ENCODE measurements at regions not wholly inside any gene's neighbourhood (a gene's known extent, or its start where the extent isn't known, plus 50 kb on each side); places are given as distances from the start of the nearest gene placed in this dataset.

DNA sequence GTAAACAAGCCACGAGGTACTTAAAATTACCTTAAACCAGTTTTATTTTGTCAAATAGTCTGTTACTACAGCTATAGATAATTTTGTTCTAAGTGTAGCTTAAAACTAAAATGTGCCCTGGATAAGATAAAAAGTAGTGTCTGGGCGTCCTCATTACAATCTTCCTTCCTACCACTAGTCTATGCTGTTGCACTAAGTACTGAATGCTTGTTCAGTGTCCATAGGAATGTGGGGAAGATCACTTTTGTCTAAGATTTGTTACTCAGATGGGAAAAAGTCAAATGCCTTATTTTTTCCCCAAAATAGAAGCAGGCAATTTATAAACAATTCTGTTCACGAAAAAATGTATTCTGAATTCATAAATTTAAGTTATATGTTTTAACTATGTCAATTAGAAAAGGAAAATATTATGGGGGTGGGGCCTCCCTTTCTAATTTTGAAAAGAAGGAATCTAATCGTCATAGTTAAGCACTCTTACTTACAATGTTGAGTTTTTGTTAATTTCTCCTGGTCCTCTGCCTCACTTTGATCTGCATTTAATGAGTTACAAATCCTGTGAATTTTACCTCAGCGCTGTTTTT is 140.4 kb upstream of the VRK2 start:
- DNase-seq = no peak

DNA sequence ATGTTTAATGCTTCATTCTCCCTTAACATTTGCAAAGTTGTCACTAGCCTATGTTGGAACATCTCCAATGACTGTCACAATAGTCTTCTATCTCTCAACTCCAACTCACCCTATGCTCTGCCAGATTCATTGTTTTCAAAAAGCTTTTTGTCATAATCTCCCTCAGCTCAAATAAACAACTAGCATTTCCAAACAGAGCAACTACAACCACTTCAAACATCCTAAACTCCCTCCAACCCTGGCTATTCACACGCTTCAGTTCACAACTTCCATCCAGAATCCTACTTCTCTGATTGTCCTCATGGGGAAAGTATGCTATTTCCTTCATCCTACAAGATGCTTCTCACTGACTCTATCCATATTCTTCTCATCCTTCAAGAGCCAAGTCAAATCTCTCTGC is 139.2 kb upstream of the VRK2 start:
- no peak for DNase-seq

DNA sequence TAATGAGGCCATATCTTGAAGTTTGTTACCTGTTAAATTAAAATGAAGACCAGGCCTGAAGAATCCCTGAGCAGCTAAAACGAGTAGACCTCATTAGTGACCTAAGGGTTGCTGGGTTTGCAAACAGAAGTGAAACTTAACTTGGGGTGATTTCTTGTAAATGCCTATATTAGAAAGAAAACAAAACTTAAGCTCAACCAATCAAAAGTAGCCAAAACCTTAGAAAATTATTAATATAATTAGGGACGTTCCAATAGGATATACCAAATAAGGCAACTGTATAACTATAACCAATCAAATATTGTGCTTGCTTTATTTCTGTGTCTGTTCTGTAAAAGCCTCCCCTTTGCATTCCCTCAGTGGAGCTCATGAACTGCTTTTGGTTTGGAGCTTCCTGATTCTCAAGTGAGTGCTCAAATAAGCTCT is 137.9 kb upstream of the VRK2 start:
- no peak for DNase-seq

DNA sequence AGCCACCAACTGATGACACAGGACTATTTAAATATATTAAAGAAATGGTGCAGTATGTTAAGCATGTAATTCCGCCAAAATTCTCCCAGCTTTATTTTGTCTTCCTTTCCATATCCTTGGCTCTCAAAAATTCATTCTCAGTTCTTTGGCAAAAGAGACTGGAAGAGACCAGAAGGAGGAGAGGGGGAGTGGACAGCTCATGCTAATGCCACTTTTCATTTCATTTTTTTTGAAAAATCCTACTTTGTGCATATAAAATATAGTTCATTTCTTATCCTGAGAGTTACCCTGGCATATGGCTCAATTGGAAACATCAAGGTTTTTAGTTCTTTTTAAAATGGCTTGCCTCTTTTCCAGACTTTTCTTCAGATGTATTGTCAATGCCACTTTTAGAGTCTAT is 128.5 kb upstream of the VRK2 start:
- no peak for DNase-seq

DNA sequence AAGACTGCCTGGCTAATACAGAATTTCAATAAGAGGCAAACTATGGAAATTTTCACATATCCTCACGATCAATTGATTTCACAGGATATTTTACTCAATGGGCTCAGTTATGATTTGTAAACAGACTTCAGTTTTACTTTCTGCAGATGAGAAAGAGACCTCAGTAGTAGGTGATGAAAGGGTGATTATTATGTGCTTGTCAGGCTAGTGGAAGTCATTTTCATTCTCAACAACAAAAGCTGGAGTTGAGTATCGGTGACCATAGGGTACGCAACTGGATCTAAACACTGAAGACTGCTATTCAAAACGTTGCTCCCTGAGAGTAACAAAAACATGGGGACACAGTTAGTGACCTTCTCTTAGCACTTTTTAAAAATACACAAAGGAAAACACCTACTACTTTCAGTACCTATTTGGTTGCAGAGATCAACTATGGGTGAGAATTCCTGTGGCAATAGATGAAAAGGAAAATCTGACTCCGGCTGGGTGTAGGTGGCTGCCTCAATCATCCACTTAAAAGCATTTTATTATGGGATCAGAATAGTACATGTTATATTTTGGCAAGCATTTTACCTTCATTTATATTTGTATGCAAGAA is 126.2 kb upstream of the VRK2 start:
- DNase-seq = no peak

DNA sequence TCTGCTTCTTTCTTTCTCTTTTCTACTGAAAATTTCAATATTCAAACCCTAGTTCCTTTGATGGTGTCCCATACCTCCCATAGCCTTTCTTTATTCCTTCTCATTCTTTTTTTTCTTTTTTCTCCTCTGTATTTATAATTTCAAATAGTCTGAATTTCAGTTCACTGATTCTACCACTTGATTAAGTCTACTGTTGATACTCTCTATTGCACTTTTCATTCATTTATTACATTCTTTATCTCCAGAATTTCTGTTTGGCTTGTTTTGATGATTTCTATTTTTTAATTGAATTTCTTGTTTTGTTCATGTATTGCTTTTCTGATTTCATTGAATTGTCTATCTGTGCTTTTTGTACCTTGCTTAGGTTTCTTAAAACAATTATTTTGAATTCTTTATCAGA is 111.9 kb upstream of the VRK2 start:
- no peak for DNase-seq

DNA sequence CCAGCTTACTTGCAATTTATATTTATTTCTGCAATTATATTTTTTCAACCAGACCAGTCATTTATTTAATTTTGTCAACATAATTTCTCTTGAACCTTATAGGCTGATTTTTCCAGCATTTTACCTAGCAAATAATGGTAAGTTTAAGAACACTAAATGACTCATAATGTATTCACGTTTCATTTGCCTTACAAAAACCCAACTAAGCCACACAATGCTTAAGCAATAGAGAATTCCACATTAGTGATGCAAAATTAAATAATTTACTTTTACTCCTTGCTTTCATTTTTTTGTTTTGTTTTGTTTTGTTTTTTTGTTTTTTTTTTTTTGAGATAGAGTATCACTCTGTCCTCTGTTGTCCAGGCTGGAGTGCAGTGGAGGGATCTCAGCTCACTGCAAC is 110.4 kb upstream of the VRK2 start:
- DNase-seq = no peak

DNA sequence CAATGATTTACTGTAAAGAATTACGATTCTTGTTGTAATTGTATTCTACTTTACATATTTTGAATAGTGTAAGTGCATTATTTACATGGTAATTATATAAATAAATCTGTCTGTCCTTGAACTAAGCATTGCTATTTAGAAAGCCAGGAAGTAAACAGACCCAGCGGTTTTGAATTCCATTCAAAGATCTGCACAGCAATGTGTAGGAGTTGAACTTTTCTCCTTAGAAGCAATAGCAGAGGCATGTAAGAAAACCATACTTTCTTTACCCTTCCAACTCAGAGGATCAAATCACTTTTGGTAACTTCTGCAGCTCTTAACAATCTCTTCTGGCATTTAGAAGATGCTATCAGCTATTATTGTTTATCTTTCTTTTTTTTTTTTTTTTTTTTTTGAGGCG is 109.2 kb upstream of the VRK2 start:
- no peak for DNase-seq

DNA sequence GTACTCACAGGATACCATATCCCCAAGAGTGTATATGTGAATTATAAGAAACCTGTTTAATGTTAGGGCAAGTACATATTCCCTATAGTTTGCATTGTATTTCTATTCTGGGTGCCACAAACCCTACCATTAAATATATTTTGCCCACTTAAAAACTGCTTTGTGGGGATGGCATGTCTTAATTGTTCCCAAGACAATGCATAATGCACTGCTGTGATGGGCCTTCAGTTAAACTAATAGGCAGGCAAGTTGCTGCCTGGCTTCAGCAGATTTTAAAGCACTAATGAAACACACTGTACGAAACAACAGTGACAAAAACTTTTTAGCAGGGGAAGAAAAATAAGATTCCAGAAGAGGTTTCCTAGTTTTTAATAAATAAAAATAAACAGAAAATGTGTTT is 104.8 kb upstream of the VRK2 start:
- no peak for DNase-seq

DNA sequence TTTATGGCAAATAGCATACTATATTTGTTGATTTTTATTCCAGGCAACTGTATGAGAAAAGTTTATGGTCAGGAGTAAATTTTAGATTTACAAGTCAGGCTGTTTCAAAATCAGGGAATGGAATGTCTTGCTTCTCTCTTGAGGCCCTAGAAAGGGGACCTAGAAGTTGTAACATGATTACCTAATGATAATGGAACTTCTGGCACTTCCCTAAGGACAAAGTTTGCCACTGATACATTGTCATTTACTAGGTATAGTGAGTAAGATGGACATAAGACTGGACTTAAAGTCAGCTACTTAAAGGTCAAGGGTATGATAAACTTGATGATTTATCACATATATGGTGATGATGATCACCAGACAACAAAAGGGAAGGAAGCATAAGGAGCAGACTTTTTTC is 103.3 kb upstream of the VRK2 start:
- DNase-seq = no peak

DNA sequence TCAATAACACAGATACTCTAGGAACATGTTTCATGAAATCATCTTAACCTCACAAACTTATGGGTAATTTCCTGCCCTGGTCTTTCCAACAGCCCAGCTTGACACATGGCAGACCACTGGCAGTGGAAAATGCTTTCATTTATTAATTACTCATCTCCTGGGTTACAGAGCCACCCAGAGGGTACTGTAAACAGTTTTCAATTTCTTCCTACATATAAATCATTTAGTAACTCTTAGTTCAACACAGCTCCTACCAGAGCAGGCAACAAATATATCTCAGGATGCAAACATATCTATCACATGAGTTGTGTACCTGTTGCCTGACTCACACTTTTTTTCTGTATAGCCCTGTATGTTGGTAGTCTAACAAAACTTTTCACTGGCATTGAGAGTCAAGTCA is 99.2 kb upstream of the VRK2 start:
- no peak for DNase-seq

DNA sequence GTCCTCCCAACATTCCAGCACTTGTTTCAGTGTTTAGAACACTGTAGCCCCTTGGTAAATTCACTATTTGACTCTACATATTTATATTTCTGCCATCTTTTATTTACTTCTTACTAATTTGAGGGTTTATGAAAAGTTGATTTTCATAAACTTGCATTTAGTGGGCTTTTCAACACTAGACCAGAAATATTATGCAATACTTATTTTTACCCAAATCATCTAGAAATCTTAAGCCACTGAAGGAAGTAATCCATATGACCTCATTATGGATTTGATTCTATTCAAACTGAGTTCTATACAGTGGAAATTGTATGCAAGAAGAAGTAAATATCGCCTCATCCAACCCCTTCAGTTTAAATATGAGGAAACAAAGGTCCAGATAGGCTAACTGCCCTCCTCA is 92.6 kb upstream of the VRK2 start:
- DNase-seq = no peak

DNA sequence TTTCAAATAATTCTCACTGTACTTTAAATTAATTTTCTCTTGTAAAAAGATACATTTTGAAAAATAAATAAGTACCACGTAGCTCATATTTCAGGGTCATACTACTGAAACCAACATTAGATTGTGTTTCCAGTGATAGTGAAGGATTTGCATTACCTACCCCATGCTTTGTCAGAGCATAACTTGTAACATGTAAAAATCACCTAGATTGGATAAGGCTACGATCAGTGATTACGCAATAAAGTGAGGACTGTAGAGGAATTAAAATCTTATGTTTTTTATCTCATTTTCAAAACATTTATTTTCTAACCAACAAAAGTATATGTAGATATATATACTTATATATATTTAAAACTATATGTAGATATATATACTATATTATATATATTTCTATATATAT is 89.4 kb upstream of the VRK2 start:
- no peak for DNase-seq

DNA sequence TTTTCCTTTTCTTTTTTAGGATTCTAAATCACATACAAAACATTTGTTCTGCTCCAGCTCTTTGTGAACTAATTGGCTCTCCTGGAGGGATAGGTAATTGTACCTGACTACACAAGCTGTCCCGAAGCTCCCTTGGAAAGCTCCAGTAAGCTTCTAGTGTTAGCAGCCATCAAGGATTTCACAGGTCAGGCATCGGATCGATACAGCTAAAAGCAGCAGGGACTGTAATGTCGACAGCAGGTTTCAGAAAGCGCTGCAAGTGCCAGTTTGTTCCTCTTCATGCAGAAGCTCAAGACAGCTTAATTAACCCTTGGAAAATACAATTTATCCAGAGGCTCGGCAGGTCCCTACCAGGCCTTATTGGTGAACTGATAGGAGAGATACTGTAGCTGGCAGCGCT is 87.2 kb upstream of the VRK2 start:
- DNase-seq = no peak

DNA sequence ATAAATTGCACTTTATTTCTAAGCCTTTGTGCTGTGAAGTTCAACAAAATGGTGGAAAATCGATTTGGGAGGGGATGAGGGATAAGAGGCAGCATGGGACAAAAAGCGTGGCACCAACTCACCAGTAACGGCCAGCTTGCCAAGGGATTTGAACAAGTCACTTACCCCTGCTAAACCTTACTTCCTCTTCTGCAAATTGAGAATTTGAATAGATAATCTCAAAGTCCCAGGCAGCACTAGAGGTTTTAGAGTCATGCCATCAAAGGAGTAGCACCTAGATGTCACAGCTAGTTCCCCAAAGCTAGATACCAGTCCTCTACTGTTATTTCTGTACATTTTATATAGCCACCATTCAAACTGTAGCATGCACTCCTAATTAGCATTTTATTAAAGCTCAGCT is 83.7 kb upstream of the VRK2 start:
- DNase-seq = no peak

DNA sequence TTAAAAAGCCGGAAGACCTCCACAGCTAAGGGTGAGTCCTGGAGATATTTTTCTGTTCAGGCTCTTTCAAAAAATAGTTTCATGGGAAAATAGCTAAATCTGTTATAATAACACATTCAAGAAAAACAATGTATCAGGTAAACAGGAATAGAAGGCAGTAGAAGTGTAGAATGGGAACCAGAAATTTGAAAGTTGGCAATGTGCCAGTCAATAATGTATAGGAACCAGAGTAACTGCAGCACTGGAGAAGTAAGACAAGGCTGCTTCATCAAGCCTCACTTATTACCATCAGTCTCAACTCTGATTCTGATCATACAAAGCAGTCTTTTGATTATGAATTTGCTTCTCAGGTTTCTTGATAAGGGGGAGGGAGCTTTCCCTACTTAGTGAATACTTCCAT is 81.4 kb upstream of the VRK2 start:
- DNase-seq = no peak

DNA sequence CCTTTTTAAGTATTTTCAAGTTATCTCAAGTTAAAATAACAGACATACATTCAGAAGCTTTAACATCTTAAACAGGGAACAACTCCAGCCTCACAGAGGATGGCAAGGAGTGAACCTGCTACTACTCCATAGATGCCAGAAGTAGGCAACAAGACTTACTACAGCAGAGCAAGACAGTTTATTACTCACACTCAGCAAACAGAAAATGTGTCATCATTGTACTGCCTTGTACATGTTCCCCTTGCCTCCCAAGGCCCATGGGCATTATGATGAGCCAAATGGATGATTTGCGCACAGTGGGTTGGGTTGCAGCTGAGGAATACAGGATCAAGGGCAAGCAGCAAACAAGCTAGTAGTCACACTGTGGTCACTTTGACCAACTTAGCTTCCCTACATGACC is 80.6 kb upstream of the VRK2 start:
- DNase-seq = no peak

DNA sequence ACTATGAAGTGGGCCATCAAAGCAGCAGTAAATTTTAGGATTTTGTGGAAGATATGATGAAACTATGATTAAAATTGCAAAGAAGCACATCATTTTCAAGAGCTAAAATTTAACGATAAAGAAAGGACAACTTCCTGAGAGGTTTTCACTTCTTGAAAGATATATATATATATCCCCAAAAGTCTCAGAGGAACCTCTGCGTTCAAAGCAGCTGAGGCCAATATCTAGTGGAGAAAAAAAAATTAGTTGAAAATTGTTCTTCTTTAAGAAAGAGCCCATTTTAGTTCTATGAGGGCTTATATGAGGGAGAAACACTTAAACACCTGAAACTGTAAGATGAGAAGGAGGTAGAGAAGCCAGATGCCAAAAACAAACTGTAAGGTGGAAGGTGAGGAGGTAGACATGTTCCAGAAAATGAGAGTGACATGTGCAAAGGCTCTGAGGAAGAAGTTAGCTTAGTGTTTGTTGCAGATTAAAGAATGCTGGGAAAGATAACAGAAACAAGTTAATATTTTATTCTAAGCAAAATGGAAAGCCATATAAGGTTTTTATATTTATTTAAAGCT is 72.9 kb upstream of the VRK2 start:
- DNase-seq = no peak

DNA sequence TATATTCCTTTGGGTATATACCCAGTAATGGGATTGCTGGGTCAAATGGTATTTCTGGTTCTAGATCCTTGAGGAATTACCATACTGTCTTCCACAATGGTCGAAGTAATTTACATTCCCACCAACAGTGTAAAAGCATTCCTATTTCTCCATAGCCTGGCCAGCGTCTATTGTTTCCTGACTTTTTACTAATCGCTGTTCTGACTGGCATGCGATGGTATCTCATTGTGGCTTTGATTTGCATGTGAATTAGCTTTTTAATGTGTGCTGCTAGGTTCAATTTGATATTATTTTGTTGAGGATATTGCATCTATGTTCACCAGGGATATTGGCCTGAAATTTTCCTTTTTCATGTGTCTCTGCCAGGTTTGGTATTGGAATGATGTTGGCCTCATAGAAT is 67.4 kb upstream of the VRK2 start:
- no peak for DNase-seq

DNA sequence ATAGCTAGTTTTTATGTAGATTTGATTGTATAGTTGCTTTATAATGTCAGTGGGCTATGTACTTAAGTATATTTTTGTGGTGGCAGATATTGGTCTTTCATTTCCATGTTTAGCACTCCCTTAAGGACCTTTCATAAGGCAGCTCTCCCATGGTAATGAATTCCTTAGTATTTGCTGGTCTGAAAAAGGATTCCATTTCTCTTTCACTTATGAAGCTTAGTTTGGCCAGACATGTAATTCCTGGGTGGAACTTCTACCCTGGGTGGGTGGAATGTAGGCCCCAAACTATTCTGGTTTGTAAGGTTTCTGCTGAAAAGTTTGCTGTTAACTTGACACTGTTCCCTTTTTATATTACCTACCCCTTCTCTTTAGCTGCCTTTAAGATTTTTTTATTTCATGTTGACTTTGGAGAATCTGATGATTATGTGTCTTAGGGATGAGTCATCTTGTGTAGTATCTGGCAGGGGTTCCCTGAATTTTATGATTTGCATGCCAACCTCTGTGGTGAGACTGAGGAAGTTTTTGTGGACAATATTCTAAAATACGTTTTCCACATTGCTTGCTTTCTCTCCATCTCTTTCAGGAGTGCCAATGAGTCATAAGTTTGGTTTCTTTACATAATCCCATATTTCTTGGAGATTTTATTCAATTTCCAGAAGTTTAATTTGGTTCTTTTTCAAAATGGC is 65.4 kb upstream of the VRK2 start:
- DNase-seq = no peak

DNA sequence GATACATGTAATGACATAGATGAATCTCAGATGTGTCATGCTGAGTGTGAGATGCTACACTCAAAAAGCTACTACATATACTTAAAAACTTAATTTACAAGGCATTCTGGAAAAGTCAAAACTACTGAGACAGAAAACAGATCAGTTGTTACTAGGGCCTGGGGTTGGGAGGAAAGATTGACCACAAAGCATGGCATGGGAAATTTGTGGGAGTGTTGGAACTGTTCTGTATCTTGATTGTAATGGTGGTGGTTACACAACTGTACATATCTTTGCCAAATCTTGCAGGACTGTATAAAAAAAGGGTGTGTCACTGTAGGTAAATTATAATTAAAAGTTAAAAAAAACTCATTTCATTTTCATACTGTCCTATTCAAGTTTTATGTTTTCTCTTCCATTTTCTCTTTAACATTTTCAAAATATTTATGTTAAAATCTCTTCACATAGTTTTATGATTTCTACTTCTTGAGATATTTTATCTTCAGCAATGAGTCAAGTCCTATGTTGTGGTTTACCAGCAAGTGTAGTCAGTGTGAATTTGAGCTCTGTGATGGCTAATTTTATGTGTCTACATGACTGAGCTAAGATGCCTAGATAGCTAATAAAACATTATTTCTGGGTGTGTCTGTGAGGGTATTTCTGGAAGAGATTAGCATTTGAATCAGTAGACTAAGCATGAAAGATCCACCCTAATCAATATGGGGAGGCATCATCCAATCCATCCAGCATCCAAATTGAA is 58.6 kb upstream of the VRK2 start:
- no peak for DNase-seq

DNA sequence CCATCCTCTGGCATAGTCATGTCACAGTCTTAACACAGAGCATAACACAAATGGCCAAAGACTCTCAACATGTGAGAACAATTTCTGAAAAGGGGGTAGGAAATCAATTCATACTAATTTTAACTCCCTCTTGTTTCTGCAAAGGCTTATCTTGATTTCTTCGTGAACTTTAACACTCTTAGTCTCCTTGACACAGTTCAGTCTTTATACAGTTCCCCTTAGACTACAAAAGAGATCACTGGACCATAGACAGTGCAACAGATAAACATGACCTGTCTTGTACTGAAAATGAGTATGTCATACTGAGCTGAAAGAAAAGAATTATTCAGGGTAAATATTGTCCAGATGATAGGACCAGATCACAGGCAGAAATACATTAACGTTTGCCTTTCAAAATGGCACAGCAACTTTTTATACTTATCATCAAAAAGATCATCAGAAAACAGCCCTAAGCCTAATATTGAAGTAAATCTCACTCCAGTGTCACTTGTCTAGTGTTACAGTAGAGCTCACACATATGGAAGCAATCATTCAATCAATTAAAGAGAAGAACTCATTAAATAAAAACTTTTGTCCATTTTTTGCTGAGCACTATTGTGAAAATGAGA is 56.4 kb upstream of the VRK2 start:
- DNase-seq = no peak
